Neural cell (in vitro differentiated cells): ENCODE measurements at regions not wholly inside any gene's neighbourhood (a gene's known extent, or its start where the extent isn't known, plus 50 kb on each side); places are given as distances from the start of the nearest gene placed in this dataset.

ENCODE experiments used
- H2AFZ ChIP-seq: fragments of 200-600, 300-800 bp; sonication (generic), shearing (Covaris generic); 2 replicates; pipeline ENCODE4 v1.6.0; 2014; ENCODE audit warnings: low read depth, mild to moderate bottlenecking, antibody characterized with exemption, low read length, moderate library complexity
- H3F3A ChIP-seq: fragments of 200-600 bp; shearing (Covaris generic); 2 replicates; pipeline ENCODE4 v1.6.1; 2016; ENCODE audit warnings: mild to moderate bottlenecking, moderate library complexity, mixed read lengths, antibody characterized with exemption, low read length; ENCODE audit not compliant: insufficient read depth, poor library complexity, severe bottlenecking
- H3K27ac ChIP-seq: fragments of 200-600, 300-800 bp; sonication (generic), shearing (Covaris generic); 2 replicates; pipeline ENCODE4 v1.5.1; 2014; ENCODE audit warnings: mild to moderate bottlenecking, low read length, moderate library complexity
- H3K27me3 ChIP-seq: fragments of 300-800, 200-600 bp; sonication (generic), shearing (Covaris generic); 2 replicates; pipeline ENCODE4 v1.6.0; 2014; ENCODE audit warnings: mild to moderate bottlenecking, low read depth, low read length, moderate library complexity; ENCODE audit not compliant: insufficient read depth
- H3K36me3 ChIP-seq: fragments of 300-800, 200-600 bp; sonication (generic), shearing (Covaris generic); 2 replicates; pipeline ENCODE4 v1.5.1; 2014; ENCODE audit warnings: mild to moderate bottlenecking, antibody characterized with exemption, low read length, moderate library complexity; ENCODE audit not compliant: insufficient read depth
- H3K4me2 ChIP-seq: fragments of 300-800, 200-600 bp; sonication (generic), shearing (Covaris generic); 2 replicates; pipeline ENCODE4 v1.6.0; 2014; ENCODE audit warnings: mild to moderate bottlenecking, low read length
- H3K4me3 ChIP-seq: fragments of 300-800, 200-600 bp; sonication (generic), shearing (Covaris generic); 2 replicates; pipeline ENCODE4 v1.5.1; 2014; ENCODE audit warnings: mild to moderate bottlenecking, low read length, moderate library complexity
- H3K79me2 ChIP-seq: fragments of 200-600 bp; shearing (Covaris generic); replicated peaks from 2 replicates; pipeline ENCODE4 v1.6.0; 2014; ENCODE audit warnings: mild to moderate bottlenecking, low read length, moderate library complexity; ENCODE audit not compliant: insufficient read depth
- H3K9ac ChIP-seq: fragments of 300-800, 200-600 bp; sonication (generic), shearing (Covaris generic); 2 replicates; pipeline ENCODE4 v1.6.1; 2016; ENCODE audit warnings: mild to moderate bottlenecking, low read length, mixed read lengths
- H3K9me2 ChIP-seq: fragments of 200-600 bp; shearing (Covaris generic); 2 replicates; pipeline ENCODE4 v1.6.1; 2016; ENCODE audit warnings: mild to moderate bottlenecking, low read length, mixed read lengths; ENCODE audit not compliant: insufficient read depth
- H3K9me3 ChIP-seq: fragments of 200-600, 300-800 bp; sonication (generic), shearing (Covaris generic); 2 replicates; pipeline ENCODE4 v1.6.1; 2016; ENCODE audit warnings: mild to moderate bottlenecking, mixed run types, low read length, moderate library complexity, mixed read lengths
- H4K20me1 ChIP-seq: fragments of 200-600 bp; shearing (Covaris generic); 2 replicates; pipeline ENCODE4 v1.6.1; 2016; ENCODE audit warnings: mild to moderate bottlenecking, mixed run types; ENCODE audit not compliant: insufficient read depth
- EP300 ChIP-seq: fragments of 450-650 bp; conservative IDR thresholded peaks from 2 replicates; pipeline ENCODE4 v1.6.1; 2014; ENCODE audit warnings: antibody characterized with exemption, mild to moderate bottlenecking, moderate library complexity; ENCODE audit not compliant: poor library complexity, severe bottlenecking
- EZH2 ChIP-seq: fragments of 200-600, 300-800 bp; shearing (Covaris generic), sonication (generic); IDR thresholded peaks from 2 replicates; pipeline ENCODE4 v1.6.1; 2014; ENCODE audit warnings: antibody characterized with exemption, low read length, borderline replicate concordance, mild to moderate bottlenecking; ENCODE audit not compliant: insufficient read depth, poor library complexity, severe bottlenecking
- MXI1 ChIP-seq: fragments of 450-650 bp; conservative IDR thresholded peaks from 2 replicates; pipeline ENCODE4 v1.6.1; 2014; ENCODE audit warnings: antibody characterized with exemption, mild to moderate bottlenecking; ENCODE audit not compliant: poor library complexity, severe bottlenecking
- POLR2AphosphoS5 ChIP-seq: IDR thresholded peaks from 2 replicates; pipeline ENCODE4 v1.6.1; 2012
- RAD21 ChIP-seq: fragments of 450-650 bp; conservative IDR thresholded peaks from 2 replicates; pipeline ENCODE4 v1.6.1; 2014; ENCODE audit warnings: antibody characterized with exemption, mild to moderate bottlenecking, moderate library complexity
- SMC3 ChIP-seq: fragments of 450-650 bp; conservative IDR thresholded peaks from 2 replicates; pipeline ENCODE4 v1.6.1; 2014; ENCODE audit warnings: antibody characterized with exemption, mild to moderate bottlenecking, moderate library complexity; ENCODE audit not compliant: poor library complexity
- TAF1 ChIP-seq: IDR thresholded peaks from 2 replicates; pipeline ENCODE4 v1.6.1; 2012; ENCODE audit warnings: low read depth
- TF ChIP-seq, protein P1 (sequence below): fragments of 450-650 bp; IDR thresholded peaks from 2 replicates; pipeline ENCODE4 v1.5.1; 2014; ENCODE audit warnings: antibody characterized with exemption, mild to moderate bottlenecking, moderate library complexity; ENCODE audit not compliant: poor library complexity, severe bottlenecking
- TF ChIP-seq, protein P2 (sequence below): IDR thresholded peaks from 2 replicates; pipeline ENCODE4 v1.6.1; 2012; ENCODE audit warnings: borderline replicate concordance

- Histone ChIP-seq H2AFZ (no peak overlapping the region), H3K27me3 (no peaks in the 10 kb centered on the region), H3K9me2 (no peaks in the 10 kb centered on the region), H3K4me3 (no peak overlapping the region), H3K27ac (no peak overlapping the region), H3K36me3 (no peaks in the 10 kb centered on the region), H3K9me3 (no peaks in the 10 kb centered on the region), H3K79me2 (no peaks in the 10 kb centered on the region), H3K4me2 (no peak overlapping the region), H3K9ac (no peak overlapping the region), H3F3A (peaks cover 3% of the 10 kb centered on the region), H4K20me1 (no peaks in the 10 kb centered on the region)
- no peak for TF ChIP-seq POLR2AphosphoS5
- no peak for TF ChIP-seq MXI1
- TF ChIP-seq RAD21, result no peak
- TF ChIP-seq, protein P1, sequence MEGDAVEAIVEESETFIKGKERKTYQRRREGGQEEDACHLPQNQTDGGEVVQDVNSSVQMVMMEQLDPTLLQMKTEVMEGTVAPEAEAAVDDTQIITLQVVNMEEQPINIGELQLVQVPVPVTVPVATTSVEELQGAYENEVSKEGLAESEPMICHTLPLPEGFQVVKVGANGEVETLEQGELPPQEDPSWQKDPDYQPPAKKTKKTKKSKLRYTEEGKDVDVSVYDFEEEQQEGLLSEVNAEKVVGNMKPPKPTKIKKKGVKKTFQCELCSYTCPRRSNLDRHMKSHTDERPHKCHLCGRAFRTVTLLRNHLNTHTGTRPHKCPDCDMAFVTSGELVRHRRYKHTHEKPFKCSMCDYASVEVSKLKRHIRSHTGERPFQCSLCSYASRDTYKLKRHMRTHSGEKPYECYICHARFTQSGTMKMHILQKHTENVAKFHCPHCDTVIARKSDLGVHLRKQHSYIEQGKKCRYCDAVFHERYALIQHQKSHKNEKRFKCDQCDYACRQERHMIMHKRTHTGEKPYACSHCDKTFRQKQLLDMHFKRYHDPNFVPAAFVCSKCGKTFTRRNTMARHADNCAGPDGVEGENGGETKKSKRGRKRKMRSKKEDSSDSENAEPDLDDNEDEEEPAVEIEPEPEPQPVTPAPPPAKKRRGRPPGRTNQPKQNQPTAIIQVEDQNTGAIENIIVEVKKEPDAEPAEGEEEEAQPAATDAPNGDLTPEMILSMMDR, result no peak
- no peak for TF ChIP-seq SMC3
- TF ChIP-seq EZH2, result no peak
- TF ChIP-seq, protein P2, sequence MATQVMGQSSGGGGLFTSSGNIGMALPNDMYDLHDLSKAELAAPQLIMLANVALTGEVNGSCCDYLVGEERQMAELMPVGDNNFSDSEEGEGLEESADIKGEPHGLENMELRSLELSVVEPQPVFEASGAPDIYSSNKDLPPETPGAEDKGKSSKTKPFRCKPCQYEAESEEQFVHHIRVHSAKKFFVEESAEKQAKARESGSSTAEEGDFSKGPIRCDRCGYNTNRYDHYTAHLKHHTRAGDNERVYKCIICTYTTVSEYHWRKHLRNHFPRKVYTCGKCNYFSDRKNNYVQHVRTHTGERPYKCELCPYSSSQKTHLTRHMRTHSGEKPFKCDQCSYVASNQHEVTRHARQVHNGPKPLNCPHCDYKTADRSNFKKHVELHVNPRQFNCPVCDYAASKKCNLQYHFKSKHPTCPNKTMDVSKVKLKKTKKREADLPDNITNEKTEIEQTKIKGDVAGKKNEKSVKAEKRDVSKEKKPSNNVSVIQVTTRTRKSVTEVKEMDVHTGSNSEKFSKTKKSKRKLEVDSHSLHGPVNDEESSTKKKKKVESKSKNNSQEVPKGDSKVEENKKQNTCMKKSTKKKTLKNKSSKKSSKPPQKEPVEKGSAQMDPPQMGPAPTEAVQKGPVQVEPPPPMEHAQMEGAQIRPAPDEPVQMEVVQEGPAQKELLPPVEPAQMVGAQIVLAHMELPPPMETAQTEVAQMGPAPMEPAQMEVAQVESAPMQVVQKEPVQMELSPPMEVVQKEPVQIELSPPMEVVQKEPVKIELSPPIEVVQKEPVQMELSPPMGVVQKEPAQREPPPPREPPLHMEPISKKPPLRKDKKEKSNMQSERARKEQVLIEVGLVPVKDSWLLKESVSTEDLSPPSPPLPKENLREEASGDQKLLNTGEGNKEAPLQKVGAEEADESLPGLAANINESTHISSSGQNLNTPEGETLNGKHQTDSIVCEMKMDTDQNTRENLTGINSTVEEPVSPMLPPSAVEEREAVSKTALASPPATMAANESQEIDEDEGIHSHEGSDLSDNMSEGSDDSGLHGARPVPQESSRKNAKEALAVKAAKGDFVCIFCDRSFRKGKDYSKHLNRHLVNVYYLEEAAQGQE, result no peak
- no peak for TF ChIP-seq EP300
- TF ChIP-seq TAF1, result no peak
Observed at GRCh38 chr2:56444339-56444738, 260.5 kb downstream of the CCDC85A start.

DNA sequence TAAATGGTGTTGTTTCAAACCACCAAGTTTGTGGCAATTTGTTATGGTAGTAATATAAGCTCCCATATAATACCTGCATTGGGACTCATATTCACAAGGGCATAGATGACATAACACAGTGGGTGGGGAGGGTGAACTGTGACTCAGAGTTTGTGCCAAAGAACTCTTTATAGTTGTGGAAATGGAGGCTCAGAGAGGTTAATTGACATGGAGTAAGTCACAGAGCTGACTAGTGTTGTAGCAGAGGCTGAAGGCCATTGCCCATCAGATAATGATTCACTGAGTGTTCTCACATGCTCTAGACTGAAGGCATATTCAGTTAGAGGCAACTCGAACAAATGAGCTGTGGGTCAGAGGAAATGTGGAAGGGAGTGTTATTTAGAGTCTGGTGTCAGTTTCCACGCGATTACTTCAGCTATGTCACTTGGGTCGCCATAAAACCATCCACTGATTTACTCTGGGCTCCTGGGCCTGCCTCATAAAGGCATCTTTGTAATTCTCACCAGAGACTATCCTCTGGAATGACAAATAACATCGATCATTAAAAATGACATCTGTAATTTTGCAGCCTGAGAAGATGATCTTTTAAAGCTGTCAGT, 264.7 kb downstream of the CCDC85A start:
- peak overlapping the region; percentile 32 for H3K4me3 ChIP-seq
- H4K20me1 ChIP-seq, result no peaks in the 10 kb centered on the region
- no peaks in the 10 kb centered on the region for H3K27me3 ChIP-seq
- no peaks in the 10 kb centered on the region for H3K36me3 ChIP-seq
- TF ChIP-seq POLR2AphosphoS5, result no peak
- no peak for TF ChIP-seq EP300
- no peak for TF ChIP-seq TAF1
- no peak for TF ChIP-seq EZH2
- TF ChIP-seq, protein P2, result no peak
- TF ChIP-seq RAD21, result no peak
- no peak for TF ChIP-seq MXI1
- TF ChIP-seq SMC3, result no peak
- TF ChIP-seq, protein P1, result no peak
- H3F3A ChIP-seq, result peaks cover 3% of the 10 kb centered on the region
- H2AFZ ChIP-seq, result peak overlapping the region; percentile 17
- no peaks in the 10 kb centered on the region for H3K9me2 ChIP-seq
- H3K79me2 ChIP-seq, result no peaks in the 10 kb centered on the region
- peak overlapping the region; percentile 58 for H3K27ac ChIP-seq
- peak overlapping the region; percentile 46 for H3K4me2 ChIP-seq
- peak overlapping the region; percentile 9 for H3K9ac ChIP-seq
- H3K9me3 ChIP-seq, result no peaks in the 10 kb centered on the region
